ENCODE measurements at regions not wholly inside any gene's neighbourhood (a gene's known extent, or its start where the extent isn't known, plus 50 kb on each side); places are given as distances from the start of the nearest gene placed in this dataset.

DNA sequence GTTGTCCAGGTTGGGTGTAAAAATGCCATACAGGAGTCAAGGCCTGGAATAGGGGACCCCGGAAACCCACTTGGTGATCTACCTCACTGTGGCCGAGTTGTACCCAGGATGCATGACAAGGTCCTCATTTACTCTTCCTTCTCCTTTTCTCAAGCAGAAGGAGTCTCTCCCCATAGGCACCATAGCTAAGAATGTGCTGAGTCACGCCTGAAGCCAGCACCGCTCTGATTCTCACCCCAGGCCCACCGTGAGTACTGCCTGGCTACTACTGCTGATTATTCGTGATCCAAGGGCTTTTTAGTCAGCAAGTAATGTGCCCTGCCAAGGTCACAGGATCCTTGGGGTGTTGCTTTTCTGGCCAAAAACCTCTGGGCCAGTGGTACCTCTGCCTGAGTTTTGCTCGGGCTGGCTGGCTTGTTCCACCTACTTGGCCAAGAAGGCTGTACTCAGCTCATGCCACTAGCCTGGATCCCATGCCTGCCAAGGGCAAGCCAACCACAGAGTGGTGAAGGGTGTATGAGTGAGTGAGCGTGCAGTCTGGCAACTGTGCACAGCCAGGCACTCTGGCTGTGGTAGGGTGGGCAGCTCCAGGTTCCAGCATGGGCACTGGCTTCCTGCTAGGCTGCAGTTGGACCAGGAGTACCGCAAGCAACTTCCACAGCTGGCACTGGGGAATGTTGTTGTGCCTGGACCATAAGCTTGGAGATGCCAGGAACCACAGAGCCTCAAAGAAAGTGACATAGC lies 650.1 kb upstream of the VRK2 start:
- FAIRE-seq: no peak
- no TSS peak for BruUV-seq (replicated peaks)
- intact Hi-C loops (cut with micrococcal nuclease; ENCODE audit: unreplicated experiment): no loop called here

DNA sequence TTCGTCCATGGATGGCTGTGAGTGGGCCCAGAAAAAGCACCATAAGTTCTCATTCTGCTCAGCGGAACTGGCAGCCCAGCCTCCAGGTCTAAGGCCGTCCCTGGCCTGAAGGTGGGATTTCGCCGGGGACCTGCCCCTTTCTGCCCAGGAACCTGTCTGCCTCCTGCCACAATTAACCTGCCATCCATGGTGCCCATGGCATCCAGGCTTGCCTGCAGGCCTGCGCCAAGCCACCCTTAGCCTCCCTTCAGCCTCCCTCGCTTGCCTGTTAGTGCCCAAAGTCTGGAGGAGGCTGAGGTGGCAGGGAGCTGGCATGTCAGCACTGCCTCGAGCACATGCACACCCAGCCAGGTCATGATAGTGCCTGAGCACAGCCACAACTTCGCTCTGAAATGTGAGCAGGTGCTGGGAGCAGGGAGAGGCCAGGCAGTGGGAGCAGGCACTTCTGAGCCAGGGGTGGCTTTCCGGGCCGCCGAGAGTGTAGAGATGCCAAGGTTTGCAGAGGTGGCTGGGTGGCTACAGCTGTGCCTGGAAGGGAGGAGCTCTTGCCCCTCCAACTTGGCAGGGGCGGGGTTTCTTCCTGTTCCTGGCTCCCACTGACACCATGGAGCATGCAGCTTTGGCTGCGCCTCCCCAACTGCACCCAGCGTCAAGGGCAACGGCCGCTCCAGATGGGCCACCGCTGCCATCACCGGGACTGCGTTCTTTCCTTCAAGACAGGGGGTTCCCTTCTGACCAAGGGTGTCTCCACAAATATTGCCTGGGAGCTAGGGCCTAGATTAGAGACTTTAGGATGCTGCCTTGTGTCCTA lies 648.9 kb upstream of the VRK2 start:
- 51% methylated on average over 16 of the region's 20 CpGs for WGBS (ENCODE audit: low lambda C conversion rate)

More for the DNA sequence above, 650.1 kb upstream of the VRK2 start:
- Histone ChIP-seq H3K79me2 (ENCODE audit: insufficient read depth, low read length) (no peaks in the 10 kb centered on the region), H2AFZ (ENCODE audit: low read length) (no peak overlapping the region), H3K9me3 (ENCODE audit: low read length) (peaks cover 33% of the 10 kb centered on the region), H3K27ac (ENCODE audit: extremely low read length, insufficient read depth, low read length) (no peak overlapping the region), H3K4me1 (ENCODE audit: insufficient read depth, low read length) (no peaks in the 10 kb centered on the region), H3K9ac (ENCODE audit: insufficient read depth, low read depth, low read length) (no peak overlapping the region), H4K20me1 (ENCODE audit: insufficient read depth, low read length) (no peaks in the 10 kb centered on the region), H3K4me2 (ENCODE audit: low read depth, low read length) (no peak overlapping the region), H3K36me3 (replicated peaks in 1 of 2; ENCODE audit: control insufficient read depth in 1 of 2, insufficient read depth in 2 of 2, low read length in 2 of 2) (no peaks in the 10 kb centered on the region), H3K27me3 (ENCODE audit: control insufficient read depth in 1 of 2, insufficient read depth in 2 of 2, low read length in 2 of 2) (no peaks in the 10 kb centered on the region), H3K4me3 (replicated peaks in 1 of 3; ENCODE audit: insufficient read depth in 1 of 3, low read depth in 2 of 3, low read length in 3 of 3) (no peak overlapping the region)
- ChIA-PET CTCF (ENCODE audit: low intra/inter-chr PET ratio, low total read pairs) (no interaction called here), POLR2A (no interaction called here)
- ATAC-seq (no peak; the same call in 2 of the 3 replicates), DNase-seq (ENCODE audit: low spot score) (no peak)
- WGBS (ENCODE audit: low lambda C conversion rate): 22% methylated on average over 9 of the region's 9 CpGs
- TF ChIP-seq NFE2 (CRISPR knock-in tag; IDR thresholded peaks at IDR 0.05) (peak; percentile 65; the same call in 1 of the 2 replicates), NFE2L2 (IDR thresholded peaks at IDR 0.05; ENCODE audit: low read length) (peak; percentile 88), MAFK (conservative IDR thresholded peaks at IDR 0.05 in 1 of 2, IDR thresholded peaks at IDR 0.05 in 1 of 2; ENCODE audit: low read length in 2 of 2) (peak; percentile 44 to 46; a peak in 3 of 4 replicates)
- TF ChIP-seq, protein P1, sequence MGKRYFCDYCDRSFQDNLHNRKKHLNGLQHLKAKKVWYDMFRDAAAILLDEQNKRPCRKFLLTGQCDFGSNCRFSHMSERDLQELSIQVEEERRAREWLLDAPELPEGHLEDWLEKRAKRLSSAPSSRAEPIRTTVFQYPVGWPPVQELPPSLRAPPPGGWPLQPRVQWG (CRISPR knock-in tag; IDR thresholded peaks at IDR 0.05; ENCODE audit: borderline replicate concordance, low read depth): no peak
- in situ Hi-C loops (cut with HindIII; ENCODE audit: extremely low pct_ligation_motif_present, low pct_unique_long_range_greater_than_20kb): no loop called here

More for the DNA sequence above, 648.9 kb upstream of the VRK2 start:
- H3K4me1 ChIP-seq (ENCODE audit: insufficient read depth, low read length): no peaks in the 10 kb centered on the region
- TF ChIP-seq, protein P2, sequence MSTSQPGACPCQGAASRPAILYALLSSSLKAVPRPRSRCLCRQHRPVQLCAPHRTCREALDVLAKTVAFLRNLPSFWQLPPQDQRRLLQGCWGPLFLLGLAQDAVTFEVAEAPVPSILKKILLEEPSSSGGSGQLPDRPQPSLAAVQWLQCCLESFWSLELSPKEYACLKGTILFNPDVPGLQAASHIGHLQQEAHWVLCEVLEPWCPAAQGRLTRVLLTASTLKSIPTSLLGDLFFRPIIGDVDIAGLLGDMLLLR (CRISPR knock-in tag; IDR thresholded peaks at IDR 0.05): no peak
- TF ChIP-seq MTA1 (CRISPR knock-in tag; IDR thresholded peaks at IDR 0.05; ENCODE audit: borderline replicate concordance) (no peak), NCOA1 (CRISPR knock-in tag; IDR thresholded peaks at IDR 0.05) (no peak), ATAD3A (CRISPR knock-in tag; IDR thresholded peaks at IDR 0.05) (no peak), FOSL2 (CRISPR knock-in tag; IDR thresholded peaks at IDR 0.05) (no peak)
- H3K9me3 ChIP-seq (ENCODE audit: low read length): peaks cover 33% of the 10 kb centered on the region
- no peaks in the 10 kb centered on the region for H3K27me3 ChIP-seq (ENCODE audit: control insufficient read depth in 1 of 2, insufficient read depth in 2 of 2, low read length in 2 of 2)
- FAIRE-seq: no peak
- CTCF ChIA-PET (ENCODE audit: low intra/inter-chr PET ratio, low total read pairs): no interaction called here
- intact Hi-C loops (cut with micrococcal nuclease; ENCODE audit: unreplicated experiment): no loop called here
- ATAC-seq: no peak; the same call in 2 of the 3 replicates
- H3K4me3 ChIP-seq (replicated peaks in 1 of 3; ENCODE audit: insufficient read depth in 1 of 3, low read depth in 2 of 3, low read length in 3 of 3): no peak overlapping the region
- H3K27ac ChIP-seq (ENCODE audit: extremely low read length, insufficient read depth, low read length): no peak overlapping the region
- DNase-seq (ENCODE audit: low spot score): no peak
- no peak overlapping the region for H3K4me2 ChIP-seq (ENCODE audit: low read depth, low read length)
- H3K36me3 ChIP-seq (replicated peaks in 1 of 2; ENCODE audit: control insufficient read depth in 1 of 2, insufficient read depth in 2 of 2, low read length in 2 of 2): no peaks in the 10 kb centered on the region
- in situ Hi-C loops (cut with HindIII; ENCODE audit: extremely low pct_ligation_motif_present, low pct_unique_long_range_greater_than_20kb): no loop called here
- H4K20me1 ChIP-seq (ENCODE audit: insufficient read depth, low read length): no peaks in the 10 kb centered on the region
- no TSS peak for BruUV-seq (replicated peaks)
- POLR2A ChIA-PET: no interaction called here
- no peak overlapping the region for H2AFZ ChIP-seq (ENCODE audit: low read length)
- H3K79me2 ChIP-seq (ENCODE audit: insufficient read depth, low read length): no peaks in the 10 kb centered on the region
- H3K9ac ChIP-seq (ENCODE audit: insufficient read depth, low read depth, low read length): no peak overlapping the region
